Stimulated activated CD4-positive, alpha-beta T cell treated with anti-CD3 and anti-CD28 coated beads, Interleukin-1b, Interleukin-23, amount 100 ng/mL, for 4 hours (primary cell): ENCODE measurements at regions not wholly inside any gene's neighbourhood (a gene's known extent, or its start where the extent isn't known, plus 50 kb on each side); places are given as distances from the start of the nearest gene placed in this dataset.
"Not testable (repeated sequence)": the region's sequence is repeated elsewhere in the genome, so short reads cannot be mapped to it uniquely, and the experiment has no call there.

Experiments used
- DNase-seq, 2 donors: peaks; one replicate each; pipeline ENCODE4 v3.0.0-alpha.2; 2020; ENCODE audit warnings: low read depth in 2 of 2

DNA sequence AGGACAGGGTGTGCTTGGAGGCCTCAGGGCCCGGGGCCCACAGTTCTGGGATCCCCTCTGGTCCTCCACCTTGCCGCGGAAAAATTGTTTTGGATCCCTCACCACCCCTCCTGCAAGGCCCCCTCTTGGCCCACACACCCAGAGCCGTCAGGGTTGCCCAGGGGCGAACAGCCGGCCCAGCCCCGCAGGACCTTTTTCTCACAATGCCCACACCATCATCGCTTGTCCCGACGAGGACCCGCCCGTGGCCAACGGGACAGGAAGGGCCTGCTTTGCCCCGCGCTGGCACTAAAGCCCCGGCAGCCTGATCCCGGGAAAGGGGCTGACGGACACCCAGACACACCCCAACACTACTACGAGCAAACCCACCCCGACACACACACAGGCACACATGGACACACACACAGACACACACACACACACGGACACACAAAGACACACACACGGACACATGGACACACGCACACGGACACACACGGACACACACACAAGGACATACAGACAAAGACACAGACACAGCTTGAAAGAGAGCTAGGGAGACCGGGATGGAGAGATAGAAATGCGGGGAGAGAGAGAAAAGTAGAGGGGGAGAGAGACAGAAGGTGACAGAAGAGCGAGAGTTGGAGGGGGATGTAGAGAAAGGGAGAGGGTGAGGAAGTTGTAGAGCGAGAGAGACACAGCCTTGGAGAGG lies 1493.5 kb upstream of the DEFB115 start:
- DNase-seq, result no peak

DNA sequence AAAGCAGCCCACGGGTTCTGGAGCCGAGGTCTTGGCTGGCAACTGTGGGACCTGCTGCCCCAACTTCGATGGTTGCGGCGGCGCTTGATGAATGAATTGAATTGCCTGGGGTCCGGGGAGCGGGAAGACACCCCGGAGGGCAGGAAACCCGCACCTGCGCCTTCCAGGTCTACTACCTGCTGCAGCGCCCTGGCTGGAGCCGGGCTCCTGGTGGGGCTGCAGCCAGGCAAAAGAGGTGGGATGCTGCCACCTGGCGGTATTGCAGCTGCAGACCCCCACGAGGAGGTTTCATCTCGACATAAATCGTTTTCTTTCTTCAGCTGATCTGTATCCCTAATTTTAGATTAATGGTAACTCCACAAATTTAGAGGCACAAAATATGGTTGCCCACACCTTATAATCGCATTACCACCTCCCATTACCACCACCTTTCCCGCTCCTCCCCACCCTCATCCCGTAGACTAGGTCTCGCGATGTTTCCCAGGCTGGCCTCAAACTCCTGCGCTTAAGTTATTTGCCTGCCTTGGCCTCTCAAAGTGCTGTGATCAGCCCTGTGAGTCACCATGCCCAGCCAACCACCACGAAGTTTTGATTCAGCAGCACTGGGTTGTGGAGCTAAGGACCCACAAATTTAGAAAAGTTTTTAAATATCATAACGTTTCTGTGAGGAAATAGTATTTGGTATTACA lies 1492.4 kb upstream of the DEFB115 start:
- DNase-seq, result peak in 1 of 2 donors; percentile 32

DNA sequence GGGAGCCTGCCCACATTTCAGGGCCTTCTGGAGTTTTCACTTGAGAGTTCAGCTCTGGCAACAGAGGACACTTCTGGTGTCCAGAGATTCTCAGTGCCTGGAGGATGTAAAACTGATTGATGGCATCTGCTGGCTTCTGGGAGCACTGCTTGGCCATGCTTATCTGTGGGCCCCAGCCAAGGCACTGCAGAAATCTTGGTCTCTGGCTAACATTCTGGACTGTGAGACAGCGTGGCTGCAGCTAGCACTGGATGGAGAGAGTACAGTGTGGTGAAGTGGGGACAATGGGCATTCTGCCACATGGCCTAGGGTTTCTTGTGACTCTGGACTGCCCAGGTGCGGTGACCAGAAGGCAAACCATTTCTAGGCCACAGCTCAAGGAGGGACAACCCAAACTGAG lies 1479.4 kb upstream of the DEFB115 start:
- not testable (repeated sequence) for DNase-seq

DNA sequence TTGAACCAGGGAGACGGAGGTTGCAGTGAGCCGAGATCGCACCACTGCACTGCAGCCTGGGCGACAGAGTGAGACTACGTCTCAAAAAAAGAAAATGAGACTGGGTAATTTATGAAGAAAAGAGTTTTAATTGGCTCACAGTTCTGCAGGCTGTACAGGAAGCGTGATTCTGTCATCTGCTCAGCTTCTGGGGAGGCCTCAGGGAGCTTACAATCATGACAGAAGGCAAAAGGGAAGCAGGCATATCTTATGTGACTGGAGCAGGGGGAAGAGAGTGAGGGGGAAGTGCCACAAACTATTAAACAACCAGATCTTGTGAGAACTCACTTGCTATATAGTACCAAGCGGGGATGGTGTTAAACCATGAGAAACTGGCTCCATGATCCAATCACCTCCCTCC lies 1476.2 kb upstream of the DEFB115 start:
- not testable (repeated sequence) for DNase-seq

DNA sequence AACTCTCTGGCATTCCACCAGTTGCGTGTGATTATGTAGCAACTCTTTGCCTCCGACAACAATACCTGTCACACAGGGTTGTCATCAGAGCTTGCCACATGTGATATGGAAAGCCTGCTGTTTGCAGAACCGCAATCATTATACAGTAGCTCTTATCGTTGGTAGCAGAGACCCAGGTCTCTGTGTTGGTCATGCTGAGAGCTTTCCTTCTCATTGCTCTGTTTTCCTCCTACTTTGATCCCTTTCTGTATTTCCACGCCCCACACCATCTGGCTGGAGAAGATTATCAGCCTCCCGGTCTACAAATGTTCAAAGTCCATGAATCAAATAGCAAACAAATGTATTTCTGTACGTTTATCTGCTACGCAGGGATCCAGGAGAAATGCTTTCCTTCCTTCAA lies 1475.6 kb upstream of the DEFB115 start:
- not testable (repeated sequence) for DNase-seq

DNA sequence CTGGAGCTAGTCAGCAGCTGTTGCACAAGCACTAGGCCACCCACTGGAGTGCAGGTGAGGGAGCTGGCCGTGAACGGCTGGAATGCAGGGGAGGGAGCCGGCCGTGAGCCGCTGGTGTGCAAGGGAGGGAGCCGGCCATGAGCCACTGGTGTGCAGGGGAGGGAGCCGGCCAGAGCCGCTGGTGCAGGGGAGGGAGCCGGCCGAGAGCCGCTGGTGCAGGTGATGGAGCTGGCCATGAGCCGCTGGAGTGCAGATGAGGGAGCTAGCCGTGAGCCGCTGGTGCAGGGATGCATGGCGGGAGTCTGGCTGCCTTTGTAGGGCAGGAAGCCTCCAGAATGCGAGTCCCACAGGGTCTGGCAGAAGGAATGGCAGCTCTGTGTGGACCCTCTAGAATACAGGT lies 1470.0 kb upstream of the DEFB115 start:
- not testable (repeated sequence) for DNase-seq

DNA sequence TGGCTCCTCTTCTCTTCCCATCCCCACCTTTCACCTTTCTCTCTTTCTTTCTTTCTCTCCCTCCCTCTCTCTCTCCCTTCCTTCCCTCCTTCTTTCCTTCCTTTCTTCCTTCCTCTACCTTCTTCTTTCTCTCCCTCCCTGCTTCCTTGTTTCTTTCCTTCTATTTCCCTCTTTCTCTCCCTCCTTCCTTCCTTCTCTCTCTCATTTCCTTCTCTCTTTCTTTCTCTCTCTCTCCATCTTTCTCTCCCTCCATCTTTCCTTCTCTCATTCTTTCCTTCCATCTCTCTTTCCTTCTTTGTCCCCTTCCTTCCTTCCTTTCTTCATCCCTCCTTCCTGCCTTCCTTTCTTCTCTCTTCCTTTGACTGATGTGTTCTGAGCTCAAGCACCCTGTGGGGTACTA lies 1467.0 kb upstream of the DEFB115 start:
- no peak for DNase-seq

DNA sequence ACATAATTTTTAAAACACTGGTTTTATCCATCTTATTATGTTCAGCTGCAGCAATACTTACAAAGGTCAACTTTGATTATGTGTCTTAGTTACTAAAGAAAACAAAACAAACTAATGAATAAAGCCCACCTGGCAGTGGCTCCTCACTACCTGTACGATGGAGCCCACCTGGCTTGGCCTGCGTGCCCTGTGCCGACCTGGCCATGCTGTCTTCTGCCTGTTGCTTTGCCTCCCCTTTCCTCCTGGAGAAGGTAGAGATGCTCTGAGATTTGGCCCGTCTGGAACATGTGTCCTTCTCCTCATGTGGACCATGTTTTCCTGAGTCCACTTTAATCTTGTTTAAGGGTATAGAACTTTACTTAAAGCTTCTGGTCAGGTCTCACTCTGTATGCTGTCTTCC lies 1426.0 kb upstream of the DEFB115 start:
- not testable (repeated sequence) for DNase-seq

DNA sequence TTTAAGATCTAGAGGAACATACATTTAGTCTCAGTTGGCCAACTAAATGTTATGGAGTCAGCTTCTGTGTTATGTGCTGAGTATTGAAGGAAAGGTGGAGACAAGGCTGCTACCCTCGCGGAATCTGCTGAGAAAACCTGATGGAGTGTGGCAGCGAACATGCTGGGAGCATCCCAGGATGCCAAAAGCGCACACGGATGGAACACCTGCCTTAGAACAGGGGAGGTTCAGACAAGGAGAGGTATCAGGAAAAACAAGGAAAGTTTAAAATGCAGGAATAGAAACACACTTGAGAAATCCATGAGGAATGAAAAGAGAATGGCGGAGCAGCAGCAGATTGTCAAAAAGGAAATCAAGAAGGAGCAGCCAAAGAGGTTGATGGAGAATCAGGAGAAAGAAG lies 1389.5 kb upstream of the DEFB115 start:
- DNase-seq, result not testable (repeated sequence)

DNA sequence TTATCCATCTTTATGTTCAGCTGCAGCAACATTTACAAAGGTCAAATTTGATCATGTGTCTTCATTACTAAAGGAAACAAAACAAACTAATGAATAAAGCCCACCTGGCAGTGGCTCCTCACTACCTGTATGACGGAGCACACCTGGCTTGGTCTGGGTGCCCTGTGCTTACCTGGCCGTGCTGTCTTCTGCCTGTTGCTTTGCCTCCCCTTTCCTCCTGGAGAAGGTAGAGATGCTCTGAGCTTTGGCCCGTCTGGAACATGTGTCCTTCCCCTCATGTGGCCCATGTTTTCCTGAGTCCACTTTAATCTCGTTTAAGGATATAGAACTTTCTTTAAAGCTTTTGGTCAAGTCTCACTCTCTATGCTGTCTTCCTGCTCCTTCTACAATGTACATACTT lies 1388.8 kb upstream of the DEFB115 start:
- not testable (repeated sequence) for DNase-seq

DNA sequence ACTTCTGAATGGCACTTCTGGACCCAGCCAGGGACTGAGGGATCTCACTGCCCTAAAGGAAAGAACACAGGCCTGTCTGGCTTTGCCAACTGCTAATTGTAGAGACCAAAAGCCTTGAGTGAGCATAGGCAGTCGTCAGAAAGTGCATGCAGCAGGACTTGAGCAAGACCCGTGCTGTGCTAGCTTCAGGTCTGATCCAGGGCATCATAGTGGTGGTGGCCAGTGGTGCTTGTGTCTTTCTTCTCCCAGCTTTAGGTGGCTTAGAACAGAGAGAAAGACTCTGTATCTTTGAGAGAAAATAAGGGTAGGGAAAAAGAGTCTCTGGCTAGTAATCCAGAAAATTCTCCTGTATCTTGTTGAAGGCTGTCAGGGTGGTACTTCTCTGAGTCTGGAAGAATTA lies 1385.6 kb upstream of the DEFB115 start:
- DNase-seq, result not testable (repeated sequence)

DNA sequence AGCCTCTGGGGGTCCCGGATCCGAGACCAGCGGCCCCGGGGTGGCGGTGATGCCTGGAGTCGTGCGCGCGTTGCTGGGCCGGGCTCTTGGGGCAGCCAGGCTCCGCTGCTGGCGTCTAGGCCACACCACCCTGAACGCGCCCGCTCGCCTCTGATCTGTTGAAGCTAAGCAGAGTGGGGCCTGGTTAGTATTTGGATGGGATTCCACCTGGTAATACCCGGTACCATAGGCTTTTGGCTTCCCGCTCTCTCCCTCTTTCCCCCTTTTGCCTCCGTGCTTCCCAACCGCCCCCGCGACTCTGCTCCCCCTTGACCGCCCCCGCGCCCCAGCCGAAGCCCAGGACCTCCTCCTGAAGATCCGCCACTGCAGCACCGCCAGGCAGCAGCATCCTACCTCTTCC lies 1383.5 kb upstream of the DEFB115 start:
- DNase-seq, result no peak

DNA sequence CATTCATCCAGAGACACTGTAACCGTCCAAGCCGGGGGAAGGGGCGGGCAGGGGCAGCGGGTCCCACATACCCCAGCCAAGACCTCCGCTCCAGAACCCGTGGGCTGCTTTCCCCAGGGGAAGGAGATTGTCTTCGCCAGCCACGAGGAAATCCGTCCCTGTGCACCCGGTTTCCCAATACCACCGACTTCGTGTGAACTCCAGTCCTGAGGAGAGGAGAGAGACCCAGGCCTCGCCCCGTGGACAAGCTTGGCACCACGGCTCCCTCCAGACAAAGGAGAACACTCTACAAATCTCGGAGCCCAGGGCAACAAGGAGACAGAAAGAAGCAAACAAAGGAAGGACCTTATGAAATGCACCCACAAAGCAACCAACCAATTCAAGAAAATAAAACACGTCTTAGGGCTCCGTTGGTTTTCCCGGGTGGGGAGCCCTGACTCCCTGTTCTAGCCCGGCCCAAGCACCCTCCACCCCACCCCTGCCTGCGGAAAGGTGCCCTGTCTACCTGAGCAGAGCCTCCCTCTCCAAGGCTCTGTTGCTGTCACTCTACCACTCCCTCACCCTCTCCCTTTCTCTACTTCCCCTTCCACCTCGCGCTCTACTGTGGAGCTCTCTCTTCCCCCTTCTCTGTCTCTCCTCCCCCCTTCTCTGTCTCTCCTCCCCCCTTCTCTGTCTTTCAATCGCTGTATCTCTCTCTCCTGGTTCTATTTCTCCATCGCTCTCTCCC lies 1382.8 kb upstream of the DEFB115 start:
- DNase-seq, result no peak

DNA sequence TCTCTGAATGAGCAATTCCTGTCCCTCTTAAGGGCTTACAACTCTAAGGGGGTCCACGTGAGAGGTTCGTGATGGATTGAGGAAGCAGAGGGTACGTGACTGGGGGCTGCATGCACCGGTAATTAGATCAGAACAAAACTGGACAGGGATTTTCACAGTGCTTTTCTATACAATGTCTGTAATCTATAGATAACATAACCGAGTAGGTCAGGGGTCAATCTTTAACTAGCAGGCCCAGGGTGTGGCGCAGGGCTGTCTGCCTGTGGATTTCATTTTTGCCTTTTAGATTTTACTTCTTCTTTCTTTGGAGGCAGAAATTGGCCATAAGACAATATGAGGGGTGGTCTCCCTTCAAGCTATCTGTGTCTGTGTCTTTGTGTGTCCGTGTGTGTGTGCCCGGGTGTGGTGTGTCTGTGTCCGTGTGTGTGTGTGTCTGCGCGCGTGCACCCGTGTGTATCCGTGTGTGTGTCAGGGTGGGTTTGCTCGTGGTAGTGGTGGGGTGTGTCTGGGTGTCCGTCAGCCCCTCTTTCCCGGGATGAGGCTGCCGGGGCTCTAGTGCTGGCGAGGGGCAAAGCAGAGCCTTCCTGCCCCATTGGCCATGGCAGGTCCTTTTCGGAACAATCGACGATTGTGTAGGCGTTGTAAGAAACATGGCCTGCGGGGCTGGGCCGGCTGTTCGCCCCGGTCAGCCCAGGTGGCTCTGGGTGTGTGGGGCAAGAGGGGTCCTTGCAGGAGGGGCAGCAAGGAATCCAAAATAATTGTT lies 1382.0 kb upstream of the DEFB115 start:
- DNase-seq, result not testable (repeated sequence)

DNA sequence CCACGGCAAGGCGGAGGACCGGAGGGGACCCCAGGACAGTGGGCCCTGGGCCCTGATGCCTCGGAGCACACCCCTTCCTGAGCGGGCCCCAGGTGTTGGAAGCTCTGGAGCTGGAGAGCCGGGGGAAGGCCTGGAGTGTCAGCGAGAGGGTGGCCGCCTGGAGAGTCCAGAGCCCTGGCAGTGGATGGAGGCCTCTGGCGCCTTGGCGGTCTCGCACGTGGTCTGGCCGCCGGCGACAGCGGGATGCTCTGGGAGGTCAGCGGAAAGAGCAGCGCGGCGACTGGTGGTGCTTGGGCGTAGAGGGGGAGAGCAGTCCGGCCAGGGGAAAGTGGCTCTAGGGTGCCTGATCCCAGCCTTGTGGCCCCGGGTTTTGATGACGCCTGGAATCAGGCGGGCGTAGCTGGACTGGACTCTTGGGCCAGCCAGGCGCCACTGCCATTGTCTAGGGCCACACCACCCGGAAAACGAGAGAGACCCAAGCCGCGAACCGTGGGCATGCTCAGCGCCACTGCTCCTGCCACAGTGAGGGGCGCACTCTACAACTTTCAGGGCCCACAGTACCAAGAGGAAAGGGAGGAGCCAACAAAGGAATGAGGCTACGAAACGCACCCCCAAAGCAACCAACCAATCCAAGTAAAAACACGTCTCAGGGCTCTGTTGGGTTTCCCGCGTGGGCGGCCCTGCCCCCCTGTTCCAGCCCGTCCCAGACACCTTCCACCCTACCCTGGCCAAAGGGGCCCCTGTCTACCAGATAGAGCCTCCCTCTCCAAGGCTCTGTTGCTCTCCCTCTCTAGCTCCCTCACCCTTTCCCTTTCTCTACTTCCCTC lies 1381.2 kb upstream of the DEFB115 start:
- not testable (repeated sequence) for DNase-seq

DNA sequence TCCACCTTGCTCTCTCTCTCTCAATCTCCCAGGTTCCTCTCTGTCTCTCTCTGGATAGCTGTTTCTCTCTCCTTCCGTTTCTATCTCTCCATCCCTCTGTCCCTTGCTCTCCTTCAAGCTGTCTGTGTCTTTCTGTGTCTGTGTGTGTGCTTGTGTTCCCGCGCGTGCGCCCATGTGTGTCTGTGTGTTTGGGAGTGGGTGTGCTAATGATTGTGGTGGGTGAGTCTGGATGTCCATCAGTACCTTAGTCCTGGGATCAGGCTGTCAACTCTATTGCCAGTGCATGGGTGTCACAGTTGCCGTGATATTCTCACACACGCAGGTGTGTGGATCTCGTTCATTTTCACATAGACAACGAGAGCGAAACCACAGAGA lies 1380.6 kb upstream of the DEFB115 start:
- no peak for DNase-seq

DNA sequence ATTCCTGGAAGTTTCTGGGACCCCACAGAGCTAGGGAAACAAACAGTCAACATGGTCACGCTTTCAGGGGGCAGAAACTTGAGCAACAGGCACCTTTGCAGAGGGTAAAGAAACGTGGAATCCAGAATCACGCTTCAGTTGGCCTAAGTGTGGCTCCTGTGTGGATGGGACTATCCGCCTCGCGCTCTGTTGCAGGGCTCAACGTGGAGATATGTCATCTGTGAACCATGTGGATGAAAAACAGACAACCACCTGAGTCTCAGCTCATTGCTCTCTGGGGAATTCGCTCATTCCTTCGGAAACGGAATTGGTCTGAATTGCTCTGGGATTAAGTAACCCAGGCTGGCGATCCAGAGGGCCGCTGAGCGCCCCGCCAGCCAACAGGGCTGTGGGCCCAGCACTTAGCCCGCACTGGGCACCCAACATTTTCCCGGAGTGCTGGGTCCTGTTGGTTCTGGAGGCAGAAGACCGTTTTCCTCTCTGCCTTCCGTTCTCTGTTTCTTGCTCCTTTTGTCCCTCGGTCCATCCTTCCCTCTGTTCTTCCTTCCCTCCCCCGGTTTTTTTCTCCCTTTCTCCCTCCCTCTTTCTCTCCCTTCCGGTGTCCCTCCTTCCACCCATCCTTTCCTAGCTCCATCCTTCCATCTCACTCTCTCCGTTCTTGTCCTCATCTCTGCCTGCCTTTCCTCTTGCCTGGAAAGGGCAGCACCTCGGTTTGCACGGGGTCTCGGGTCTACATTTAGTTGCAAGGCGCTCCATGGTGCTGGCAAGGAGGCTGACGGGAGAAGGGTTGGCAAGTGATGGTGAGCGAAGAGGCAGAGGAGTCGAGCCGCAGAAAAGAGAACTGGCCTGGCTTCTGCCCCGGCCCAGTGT lies 1379.8 kb upstream of the DEFB115 start:
- not testable (repeated sequence) for DNase-seq

DNA sequence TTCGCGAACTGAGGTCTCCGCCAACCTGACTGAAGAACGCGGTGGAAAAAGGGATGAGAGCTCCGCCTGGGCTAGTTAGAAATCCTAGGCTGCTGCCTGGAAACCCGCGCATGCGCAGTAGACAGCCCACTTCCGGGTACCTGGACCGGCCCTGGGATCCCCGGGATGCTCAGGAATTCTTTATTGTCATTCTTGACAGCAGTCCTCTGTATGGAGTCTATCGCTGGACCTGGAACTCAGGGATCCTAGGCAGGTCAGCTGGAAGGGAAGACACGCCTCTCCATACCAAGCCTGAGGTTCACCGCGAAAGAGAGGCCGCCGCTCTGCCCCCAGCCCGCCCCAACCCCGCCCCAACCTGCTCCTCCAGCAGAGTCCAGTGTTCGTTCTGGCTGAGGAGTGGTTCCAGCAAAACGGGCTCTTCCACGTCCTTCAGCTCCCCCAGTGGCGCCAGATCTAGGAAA lies 1379.2 kb upstream of the DEFB115 start:
- no peak for DNase-seq

DNA sequence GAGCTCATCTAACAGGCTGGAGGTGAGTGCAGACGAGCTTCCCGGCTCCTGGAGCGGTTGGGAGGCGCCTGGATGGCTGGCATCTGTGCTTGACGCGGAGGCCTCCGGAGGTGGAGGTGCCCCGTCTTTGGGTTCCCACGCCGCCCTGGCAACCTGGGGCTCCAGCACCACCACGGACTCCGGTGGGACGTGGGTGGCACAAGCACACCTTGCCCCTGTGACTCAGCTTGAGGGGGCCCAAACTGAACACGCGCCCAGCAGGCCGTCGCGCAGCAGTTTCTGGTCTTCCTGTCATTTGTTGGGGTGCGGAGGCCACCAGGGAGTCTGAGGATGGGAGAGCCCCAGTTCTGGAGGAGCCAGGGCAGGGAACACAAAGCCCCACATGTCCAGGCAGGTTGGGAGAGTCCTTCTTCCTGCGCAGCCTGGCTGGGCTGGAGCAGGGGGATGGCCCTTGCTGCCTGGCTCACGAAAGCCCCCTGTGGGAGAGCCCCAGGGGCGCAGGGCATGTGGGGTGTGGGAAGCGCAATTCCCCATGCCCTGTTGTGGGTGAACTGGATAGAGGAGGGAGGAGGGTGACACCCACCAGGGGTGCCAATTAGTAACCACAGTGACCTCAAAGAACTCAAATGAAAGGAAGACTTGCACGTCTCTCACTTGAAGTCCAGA lies 1378.6 kb upstream of the DEFB115 start:
- DNase-seq, result no peak

DNA sequence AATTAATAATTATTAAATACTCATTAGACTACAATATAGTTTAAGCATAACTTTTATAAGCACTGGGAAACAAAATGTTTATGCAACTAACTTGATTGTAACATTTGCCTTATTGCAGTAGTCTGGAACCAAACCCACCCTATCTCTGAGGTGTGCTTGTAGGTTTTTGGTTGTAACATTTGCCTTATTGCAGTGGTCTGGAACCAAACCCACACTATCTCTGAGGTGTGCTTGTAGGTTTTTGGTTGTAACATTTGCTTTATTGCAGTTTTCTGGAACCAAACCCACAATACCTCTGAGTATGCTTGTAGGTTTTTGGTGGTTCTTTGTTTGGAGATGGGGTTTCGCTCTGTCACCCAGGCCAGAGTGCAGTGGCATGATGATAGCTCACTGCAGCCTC lies 1376.4 kb upstream of the DEFB115 start:
- DNase-seq, result not testable (repeated sequence)
